Posterior cingulate gyrus (tissue), 11 donors: ENCODE measurements at regions not wholly inside any gene's neighbourhood (a gene's known extent, or its start where the extent isn't known, plus 50 kb on each side); places are given as distances from the start of the nearest gene placed in this dataset.

Experiments used
- DNase-seq, 10 donors: peaks; one replicate each; pipeline versions ENCODE4 v3.0.0 to v3.0.0-alpha.2; 2020 to 2021; ENCODE audit warnings: mixed read lengths in 3 of 10
- intact Hi-C: fragments of 100-400 bp; cut with DNase I; formaldehyde crosslinking; loops from one replicate; pipeline ENCODE4 v1.15.1; 2023

GRCh38 chr1:195045072-195045471 lies 1563.2 kb downstream of the KCNT2 start:
- no peak for DNase-seq
- intact Hi-C loops, result no loop called here

GRCh38 chr1:195030793-195031192 lies 1577.4 kb downstream of the KCNT2 start:
- intact Hi-C loops, result no loop called here
- DNase-seq, result peak in 2 of 10 donors; percentile 39 to 58

DNA sequence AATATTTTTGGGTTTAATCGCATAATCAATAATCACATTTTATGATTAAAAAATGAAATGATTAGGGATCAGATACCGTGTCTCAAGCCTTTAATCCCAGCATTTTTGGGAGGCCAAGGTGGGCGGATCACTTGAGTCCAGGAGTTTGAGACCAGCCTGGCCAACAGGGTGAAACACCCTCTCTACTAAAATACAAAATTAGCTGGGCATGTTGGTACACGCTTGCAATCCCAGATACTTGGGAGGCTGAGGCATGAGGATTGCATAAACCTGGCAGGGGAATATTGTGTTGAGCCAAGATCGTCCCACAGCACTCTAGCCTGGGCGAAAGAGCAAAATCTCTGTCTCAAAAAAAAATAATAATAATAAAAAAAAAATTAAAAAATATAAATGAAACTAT lies 1581.4 kb downstream of the KCNT2 start:
- no peak for DNase-seq
- intact Hi-C loops, result no loop called here

- intact Hi-C loops, result no loop called here
- no peak for DNase-seq
Observed at GRCh38 chr1:195019385-195019784, 1588.9 kb downstream of the KCNT2 start.

DNA sequence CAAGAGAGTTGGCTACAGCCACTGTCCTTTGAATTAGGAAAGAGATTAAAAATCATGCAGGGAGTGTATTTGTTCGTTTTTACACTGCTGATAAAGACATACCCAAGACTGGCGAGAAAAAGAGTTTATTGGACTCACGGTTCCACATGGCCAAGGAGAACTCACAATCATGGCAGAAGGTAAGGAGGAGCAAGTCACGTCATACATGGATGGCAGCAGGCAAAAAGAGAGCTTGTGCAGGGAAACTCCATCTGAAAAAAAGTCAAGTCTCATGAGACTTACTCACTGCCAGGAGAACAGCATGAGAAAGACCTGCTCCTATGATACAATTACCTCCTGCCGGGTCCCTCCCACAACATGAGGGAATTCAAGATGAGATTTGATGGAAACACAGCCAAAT lies 1595.2 kb downstream of the KCNT2 start:
- DNase-seq, result no peak
- intact Hi-C loops, result no loop called here

GRCh38 chr1:195005338-195005737 lies 1602.9 kb downstream of the KCNT2 start:
- DNase-seq, result no peak
- intact Hi-C loops, result no loop called here

GRCh38 chr1:194990483-194990882 lies 1617.8 kb downstream of the KCNT2 start:
- intact Hi-C loops, result no loop called here
- no peak for DNase-seq

DNA sequence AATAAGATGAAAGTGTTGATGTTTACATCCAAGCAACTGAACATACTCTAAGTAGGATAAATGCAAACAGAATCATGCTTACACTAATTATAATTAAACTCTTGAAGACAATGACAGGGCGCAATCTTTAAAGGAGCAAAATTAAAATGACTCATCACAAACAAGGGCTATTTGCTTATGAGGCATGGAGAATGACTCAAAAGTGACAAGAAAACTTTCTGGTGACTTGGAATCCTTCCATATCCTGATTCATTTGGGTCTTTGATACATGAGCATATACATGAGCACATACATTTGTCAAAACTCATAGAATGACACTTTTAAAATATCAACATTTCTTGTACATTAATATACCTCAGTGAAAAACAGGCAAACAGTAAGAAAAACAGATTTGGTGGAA lies 1632.3 kb downstream of the KCNT2 start:
- intact Hi-C loops, result no loop called here

GRCh38 chr1:194968916-194969315 lies 1639.3 kb downstream of the KCNT2 start:
- intact Hi-C loops, result no loop called here
- no peak for DNase-seq

More for the DNA sequence above, 1632.3 kb downstream of the KCNT2 start:
- DNase-seq, result no peak

- no peak for DNase-seq
- intact Hi-C loops, result no loop called here
Observed at GRCh38 chr1:194959795-194960194, 1648.4 kb downstream of the KCNT2 start.

GRCh38 chr1:194952171-194952570 lies 1656.1 kb downstream of the KCNT2 start:
- no peak for DNase-seq
- intact Hi-C loops, result no loop called here

DNA sequence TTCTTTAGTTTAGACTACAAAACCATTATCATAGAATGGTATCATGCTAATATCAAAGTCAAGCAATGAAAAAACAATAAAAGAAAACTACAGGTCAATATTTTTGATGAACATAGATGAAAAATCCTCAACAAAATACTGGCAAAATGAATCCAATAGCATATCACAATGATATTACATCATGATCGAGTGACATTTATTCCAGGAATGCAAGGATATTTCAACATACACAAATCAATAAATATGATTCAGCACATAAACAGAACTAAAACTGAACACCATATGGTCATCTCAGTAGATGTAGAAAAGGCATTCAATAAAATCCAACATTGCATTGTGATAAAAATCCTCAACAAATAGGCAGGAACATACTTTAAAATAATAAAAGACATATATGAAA lies 1657.7 kb downstream of the KCNT2 start:
- intact Hi-C loops, result no loop called here

GRCh38 chr1:194940336-194941030 lies 1667.8 kb downstream of the KCNT2 start:
- intact Hi-C loops, result no loop called here
- no peak for DNase-seq

More for the DNA sequence above, 1657.7 kb downstream of the KCNT2 start:
- DNase-seq, result no peak

GRCh38 chr1:194935864-194936263 lies 1672.4 kb downstream of the KCNT2 start:
- DNase-seq, result no peak
- intact Hi-C loops, result no loop called here

DNA sequence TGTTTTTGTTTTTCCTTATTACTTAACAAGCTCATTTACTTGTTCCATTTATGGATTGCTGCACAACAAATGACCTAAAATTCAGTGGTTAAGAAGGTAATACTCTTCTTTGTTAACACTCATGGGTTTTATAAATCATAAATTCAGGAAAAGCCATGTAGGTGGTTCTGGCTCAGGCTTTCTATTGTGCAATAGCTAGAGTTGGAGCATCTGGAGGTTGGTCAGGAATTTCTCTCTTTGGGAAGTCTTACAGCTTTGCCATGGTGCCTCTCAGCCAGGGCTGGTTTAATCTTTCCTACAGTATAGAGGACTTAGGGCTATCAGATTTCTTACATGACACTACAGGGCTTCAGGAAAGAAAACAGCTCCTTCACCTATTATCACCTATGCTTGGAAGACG lies 1677.1 kb downstream of the KCNT2 start:
- DNase-seq, result no peak
- intact Hi-C loops, result no loop called here

GRCh38 chr1:194930132-194930531 lies 1678.1 kb downstream of the KCNT2 start:
- DNase-seq, result no peak
- intact Hi-C loops, result no loop called here

GRCh38 chr1:194929357-194929756 lies 1678.9 kb downstream of the KCNT2 start:
- intact Hi-C loops, result no loop called here

GRCh38 chr1:194919146-194919545 lies 1689.1 kb downstream of the KCNT2 start:
- DNase-seq, result no peak
- intact Hi-C loops, result no loop called here

More at GRCh38 chr1:194929357-194929756, 1678.9 kb downstream of the KCNT2 start:
- DNase-seq, result no peak

DNA sequence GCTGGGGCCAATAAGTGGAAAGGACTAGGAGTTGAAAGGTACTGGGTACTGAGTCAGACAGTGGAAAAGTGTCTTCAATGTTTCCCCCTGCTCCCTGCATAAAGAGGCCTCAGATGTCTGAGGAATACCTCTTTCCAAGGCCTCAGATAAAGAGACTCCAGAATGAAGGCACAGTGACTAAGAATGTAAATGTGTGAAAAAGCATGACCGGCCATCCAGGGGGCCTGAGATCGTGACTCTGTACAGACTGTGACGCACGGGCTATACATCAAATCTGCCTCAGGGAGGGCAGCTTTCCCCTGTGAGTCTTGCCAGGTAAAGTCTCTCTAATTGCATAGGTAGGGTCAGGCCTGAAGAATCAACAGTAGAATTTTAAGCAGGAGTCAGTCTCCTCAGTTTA lies 1690.5 kb downstream of the KCNT2 start:
- no peak for DNase-seq
- intact Hi-C loops, result no loop called here

DNA sequence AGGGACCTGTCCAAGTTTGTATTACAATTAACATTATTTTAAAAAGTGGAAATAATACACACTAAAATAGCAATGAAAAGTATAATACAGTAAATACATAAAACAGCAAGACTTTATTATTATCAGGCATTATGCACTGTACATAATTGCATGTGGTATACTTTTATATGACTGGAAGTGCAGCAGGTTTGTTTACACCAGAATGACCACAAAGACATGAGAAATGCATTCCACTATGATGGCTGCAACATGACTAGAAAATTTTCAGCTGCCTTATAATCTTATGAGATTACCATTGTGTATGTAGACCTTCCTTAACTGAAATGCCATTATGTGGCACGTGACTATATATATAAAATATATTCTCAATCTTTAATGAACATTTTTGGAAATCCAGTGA lies 1699.6 kb downstream of the KCNT2 start:
- intact Hi-C loops, result no loop called here

DNA sequence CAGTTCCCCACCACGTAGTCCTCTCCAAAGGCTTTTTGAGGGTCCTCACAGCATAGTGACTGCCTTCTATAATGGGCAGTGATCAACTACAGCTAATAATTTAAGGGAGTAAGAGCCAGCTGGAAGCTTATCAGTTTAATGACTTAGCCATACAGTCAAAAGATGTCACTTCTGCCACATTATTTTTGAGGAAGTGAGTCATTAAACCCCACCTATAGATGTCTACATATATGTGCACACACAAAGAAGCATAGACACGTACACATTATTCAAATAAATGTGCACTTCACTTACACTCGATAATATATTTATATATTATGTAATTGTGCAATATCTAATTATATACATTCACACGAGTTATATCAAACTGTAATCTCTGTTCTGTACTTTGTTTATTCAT lies 1704.7 kb downstream of the KCNT2 start:
- no peak for DNase-seq
- intact Hi-C loops, result no loop called here

More for the DNA sequence above, 1699.6 kb downstream of the KCNT2 start:
- DNase-seq, result no peak

GRCh38 chr1:194889310-194889709 lies 1702.9 kb upstream of the B3GALT2 start:
- intact Hi-C loops, result no loop called here
- DNase-seq, result peak in 3 of 10 donors; percentile 58 to 75 (median 67)

DNA sequence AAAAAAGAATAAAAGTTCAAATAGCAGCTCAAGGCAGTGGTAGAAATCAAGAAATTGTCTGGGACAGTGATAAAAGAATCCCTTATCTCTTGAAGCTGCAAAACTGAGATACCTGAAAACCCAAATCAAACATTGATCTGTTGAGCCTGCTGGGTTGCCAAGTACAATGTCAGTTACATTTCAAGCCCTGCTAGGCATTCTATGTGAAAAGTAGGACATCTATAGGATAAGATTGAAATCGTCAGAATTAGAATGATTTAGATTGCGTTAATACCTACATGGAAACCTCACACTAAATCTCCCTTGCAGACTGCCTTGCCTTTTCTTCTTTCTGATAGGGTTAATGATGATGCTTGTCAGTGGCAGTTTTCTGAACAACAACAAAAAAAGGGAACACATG lies 1684.4 kb upstream of the B3GALT2 start:
- no peak for DNase-seq
- intact Hi-C loops, result no loop called here
